HG03139 (cell line): ENCODE measurements at regions not wholly inside any gene's neighbourhood (a gene's known extent, or its start where the extent isn't known, plus 50 kb on each side); places are given as distances from the start of the nearest gene placed in this dataset.
"Not testable (repeated sequence)": the region's sequence is repeated elsewhere in the genome, so short reads cannot be mapped to it uniquely, and the experiment has no call there.

Source experiments
- ATAC-seq: cut with Tn5 transposase; IDR thresholded peaks from one replicate; pipeline ENCODE4 v1.9.1; 2021; ENCODE audit not compliant: unreplicated experiment

GRCh38 chr9:110077925-110078324 lies 130.0 kb downstream of the C9orf152 start:
- no peak for ATAC-seq

GRCh38 chr9:110078604-110079003 lies 129.4 kb downstream of the C9orf152 start:
- no peak for ATAC-seq

GRCh38 chr9:110081395-110081794 lies 126.6 kb downstream of the C9orf152 start:
- ATAC-seq = no peak

- no peak for ATAC-seq
These were observed 124.1 kb downstream of the C9orf152 start for GRCh38 chr9:110083866-110084265.

- no peak for ATAC-seq
These were observed 121.4 kb downstream of the C9orf152 start for GRCh38 chr9:110086537-110086936.

- no peak for ATAC-seq
These were observed 120.4 kb downstream of the C9orf152 start for GRCh38 chr9:110087605-110088004.

- no peak for ATAC-seq
These were observed 119.9 kb downstream of the C9orf152 start for GRCh38 chr9:110088099-110088498.

GRCh38 chr9:110089681-110090370 lies 118.1 kb downstream of the C9orf152 start:
- ATAC-seq = no peak

- ATAC-seq = no peak
These were observed 115.2 kb downstream of the C9orf152 start for GRCh38 chr9:110092792-110093191.

GRCh38 chr9:110093417-110093816 lies 114.5 kb downstream of the C9orf152 start:
- ATAC-seq = no peak

- ATAC-seq = no peak
These were observed 114.1 kb downstream of the C9orf152 start for GRCh38 chr9:110093871-110094270.

- no peak for ATAC-seq
These were observed 112.8 kb downstream of the C9orf152 start for GRCh38 chr9:110095161-110095595.

- ATAC-seq = no peak
These were observed 112.2 kb downstream of the C9orf152 start for GRCh38 chr9:110095776-110096175.

- not testable (repeated sequence) for ATAC-seq
These were observed 111.3 kb downstream of the C9orf152 start for GRCh38 chr9:110096674-110097073.

GRCh38 chr9:110099236-110100095 lies 108.5 kb downstream of the C9orf152 start:
- ATAC-seq = no peak

- peak; percentile 78 for ATAC-seq
These were observed 106.3 kb downstream of the C9orf152 start for GRCh38 chr9:110101531-110102161.

GRCh38 chr9:110103257-110103656 lies 104.7 kb downstream of the C9orf152 start:
- no peak for ATAC-seq

GRCh38 chr9:110104261-110104809 lies 103.6 kb downstream of the C9orf152 start:
- ATAC-seq = no peak

- no peak for ATAC-seq
These were observed 102.9 kb downstream of the C9orf152 start for GRCh38 chr9:110105107-110105506.

GRCh38 chr9:110106661-110107060 lies 101.3 kb downstream of the C9orf152 start:
- ATAC-seq = no peak

- no peak for ATAC-seq
These were observed 98.4 kb downstream of the C9orf152 start for GRCh38 chr9:110109333-110110092.
